ENCODE measurements at regions not wholly inside any gene's neighbourhood (a gene's known extent, or its start where the extent isn't known, plus 50 kb on each side); places are given as distances from the start of the nearest gene placed in this dataset.
"Not testable (repeated sequence)": the region's sequence is repeated elsewhere in the genome, so short reads cannot be mapped to it uniquely, and the experiment has no call there.

DNA sequence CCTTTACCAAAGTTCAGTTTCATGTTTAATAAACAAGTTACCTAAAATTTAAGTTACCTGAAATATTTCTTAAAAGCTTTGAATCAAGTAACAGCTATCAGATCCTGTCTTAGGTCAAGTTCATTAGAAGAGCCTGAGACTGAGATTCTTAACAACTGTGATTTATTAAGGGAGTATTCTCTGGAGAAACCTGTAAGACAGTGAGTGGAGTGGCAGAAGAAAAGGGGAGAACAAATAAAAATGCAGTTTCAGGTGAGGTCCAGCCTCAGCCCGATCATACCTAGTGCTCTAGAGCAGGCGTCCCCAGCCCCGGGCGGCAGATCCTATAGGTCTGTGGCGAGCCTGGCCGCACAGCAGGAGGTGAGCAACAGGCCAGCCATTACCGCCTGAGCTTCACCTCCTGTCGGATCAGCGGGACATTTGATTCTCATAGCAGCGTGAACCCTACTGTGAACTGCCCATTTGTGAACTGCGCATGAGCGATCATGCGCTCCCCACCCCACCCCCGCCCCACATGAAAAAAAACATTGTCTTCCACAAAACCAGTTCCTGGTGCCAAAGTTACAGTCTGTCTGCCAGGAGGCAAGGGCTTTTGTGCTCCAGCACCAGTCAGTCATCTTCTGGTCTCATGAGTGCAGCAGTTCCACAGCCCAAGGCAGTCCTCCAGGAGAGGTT, 59.2 kb upstream of the ADGRB3 start:
- no peak for DNase-seq (ENCODE audit: low spot score)

DNA sequence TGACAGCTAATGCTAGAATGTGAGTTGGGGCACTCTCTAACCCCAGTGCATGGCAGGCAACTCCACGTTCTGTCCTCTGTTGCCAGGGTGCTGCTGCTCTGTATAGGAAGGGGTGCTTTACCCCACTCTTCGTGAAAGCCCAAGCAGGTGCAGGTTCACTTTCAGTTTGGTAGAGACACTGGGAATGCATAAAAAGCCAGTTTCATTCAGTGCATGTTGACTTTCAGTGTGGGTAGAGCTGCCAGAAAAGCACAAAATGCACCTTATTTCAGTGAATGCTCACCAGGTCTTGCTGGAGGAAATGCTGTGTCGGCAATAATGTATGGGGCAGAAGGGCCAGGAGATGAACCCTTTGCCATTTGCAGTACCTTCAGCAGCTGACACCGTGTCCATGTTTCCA, 62.1 kb upstream of the ADGRB3 start:
- no peak for DNase-seq (ENCODE audit: low spot score)

DNA sequence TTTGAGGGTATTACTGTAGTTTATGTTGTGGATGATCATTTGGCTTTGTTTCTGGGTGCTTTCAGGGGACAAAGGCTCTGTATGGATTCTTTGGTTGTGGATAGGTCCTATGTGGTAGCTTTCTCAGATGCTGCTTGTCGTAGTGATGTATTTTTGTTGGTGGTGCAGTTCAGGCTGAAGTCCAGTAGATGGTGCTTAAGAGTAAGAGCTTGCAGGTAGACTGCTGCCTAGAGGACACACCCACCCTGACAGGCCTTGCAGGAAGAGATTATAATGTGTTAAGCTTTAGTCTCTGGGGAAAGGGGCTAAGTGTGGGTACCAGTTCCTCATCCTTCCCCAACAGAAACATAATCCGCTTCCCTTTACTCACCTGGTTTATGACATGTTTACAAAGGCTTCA, 62.6 kb upstream of the ADGRB3 start:
- peak; percentile 41 for DNase-seq (ENCODE audit: low spot score)

DNA sequence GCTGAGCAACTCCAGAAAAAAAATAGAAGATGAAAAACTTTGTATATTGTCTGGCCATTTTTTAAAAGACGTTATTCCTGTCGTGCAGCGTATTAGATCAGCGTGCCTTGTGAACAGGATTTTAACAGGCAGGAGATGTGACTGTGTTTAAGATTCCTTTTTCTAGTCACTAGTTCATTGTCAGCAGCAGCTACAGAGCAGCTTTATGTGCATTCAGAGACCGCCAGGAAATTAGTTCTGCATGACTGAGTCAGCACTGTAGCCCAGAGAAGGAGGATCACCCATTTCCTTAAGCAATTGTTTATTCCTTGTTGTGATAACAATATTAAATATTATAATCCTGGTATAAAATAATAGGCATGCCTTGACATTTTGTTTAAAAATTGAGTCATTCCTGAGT, 75.4 kb upstream of the ADGRB3 start:
- DNase-seq (ENCODE audit: low spot score): no peak

DNA sequence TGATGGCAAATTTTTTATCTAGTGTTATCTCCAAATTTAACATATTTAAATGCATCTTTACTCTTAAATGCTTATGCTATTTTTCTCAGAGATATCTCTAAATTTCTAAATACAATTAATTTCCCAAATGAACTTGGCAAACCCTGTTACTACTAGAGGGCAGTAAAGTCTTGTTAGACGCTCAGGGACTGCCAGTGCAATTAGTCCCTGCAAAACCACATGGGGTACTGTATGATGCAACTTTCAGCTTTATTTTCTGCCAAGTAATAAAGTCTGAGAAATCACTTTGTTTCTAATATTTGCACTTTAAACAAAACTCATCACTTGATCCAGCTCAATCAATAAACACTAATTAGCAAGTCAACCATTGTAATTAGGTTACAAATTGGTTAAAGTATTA, 76.0 kb upstream of the ADGRB3 start:
- DNase-seq (ENCODE audit: low spot score): no peak

DNA sequence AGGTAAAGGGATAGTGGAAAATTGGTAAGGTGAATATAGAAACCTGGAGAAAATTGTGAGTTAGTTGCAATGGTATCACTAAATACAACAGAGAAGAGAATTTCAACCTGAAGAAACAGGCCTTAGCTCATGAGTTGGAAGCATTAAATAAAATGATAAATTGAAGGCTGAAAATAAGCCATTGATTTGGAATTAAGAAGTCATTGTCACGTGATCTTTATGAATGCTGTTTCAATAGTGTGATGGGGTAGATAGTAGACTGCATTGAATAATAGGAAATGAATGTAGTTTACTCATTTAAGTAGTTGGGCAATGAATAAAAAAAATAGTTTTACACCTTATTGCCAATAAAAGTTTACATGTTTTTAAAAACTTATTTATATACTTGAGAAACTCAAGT, 88.5 kb upstream of the ADGRB3 start:
- no peak for DNase-seq (ENCODE audit: low spot score)

DNA sequence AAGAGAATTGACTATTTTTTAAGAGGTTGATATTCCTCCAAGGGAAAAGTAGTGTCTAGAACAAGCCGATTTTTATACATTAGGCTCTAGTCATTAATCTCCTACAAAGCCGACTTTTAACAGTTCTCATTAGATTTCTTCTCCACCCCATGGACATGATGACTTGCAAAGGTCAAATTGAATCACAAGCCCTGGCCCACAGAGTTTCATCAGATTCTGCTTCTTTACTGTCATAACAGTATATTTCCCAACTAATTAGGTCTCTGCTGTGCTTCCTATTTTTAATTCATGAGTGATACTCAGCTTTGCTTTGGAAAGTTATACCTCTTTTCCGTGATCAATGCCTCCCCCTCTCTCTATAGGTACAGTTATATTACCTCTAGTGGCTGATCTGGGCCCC, 90.6 kb upstream of the ADGRB3 start:
- DNase-seq (ENCODE audit: low spot score): no peak

DNA sequence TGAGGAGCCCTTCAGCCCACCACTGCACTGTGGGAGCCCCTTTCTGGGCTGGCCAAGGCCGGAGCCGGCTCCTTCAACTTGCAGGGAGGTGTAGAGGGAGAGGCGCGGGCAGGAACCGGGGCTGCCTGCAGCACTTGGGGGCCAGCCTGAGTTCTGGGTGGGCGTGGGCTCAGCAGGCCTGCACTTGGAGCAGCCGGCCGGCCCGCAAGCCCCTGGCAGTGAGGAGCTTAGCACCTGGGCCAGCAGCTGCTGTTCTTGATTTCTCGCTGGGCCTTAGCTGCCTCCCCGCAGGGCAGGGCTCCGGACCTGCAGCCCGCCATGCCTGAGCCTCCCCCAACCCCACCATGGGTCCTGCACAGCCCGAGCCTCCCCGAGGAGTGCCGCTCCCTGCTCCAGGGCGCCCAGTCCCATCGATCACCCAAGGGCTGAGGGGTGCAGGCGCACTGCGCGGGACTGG, 101.7 kb upstream of the ADGRB3 start:
- no peak for DNase-seq (ENCODE audit: low spot score)

DNA sequence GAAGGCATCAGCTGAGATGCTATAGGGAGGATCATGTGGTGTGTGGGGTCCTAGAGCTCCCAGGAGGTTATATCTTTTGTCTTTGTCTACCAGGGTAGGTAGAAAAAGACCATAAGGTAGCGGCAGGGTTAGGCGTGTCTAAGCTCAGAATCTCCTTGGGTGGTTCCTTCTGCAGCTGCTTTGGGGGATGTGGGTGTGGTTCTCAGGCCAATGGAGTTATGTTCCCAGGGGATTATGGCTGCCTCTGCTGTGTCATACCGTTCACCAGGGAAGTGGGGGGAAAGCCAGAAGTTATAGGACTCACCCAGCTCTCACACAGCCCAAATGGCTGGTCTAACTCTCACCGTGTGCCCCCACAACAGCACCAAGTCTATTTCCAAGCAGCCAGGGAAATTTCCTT, 107.4 kb upstream of the ADGRB3 start:
- no peak for DNase-seq (ENCODE audit: low spot score)

DNA sequence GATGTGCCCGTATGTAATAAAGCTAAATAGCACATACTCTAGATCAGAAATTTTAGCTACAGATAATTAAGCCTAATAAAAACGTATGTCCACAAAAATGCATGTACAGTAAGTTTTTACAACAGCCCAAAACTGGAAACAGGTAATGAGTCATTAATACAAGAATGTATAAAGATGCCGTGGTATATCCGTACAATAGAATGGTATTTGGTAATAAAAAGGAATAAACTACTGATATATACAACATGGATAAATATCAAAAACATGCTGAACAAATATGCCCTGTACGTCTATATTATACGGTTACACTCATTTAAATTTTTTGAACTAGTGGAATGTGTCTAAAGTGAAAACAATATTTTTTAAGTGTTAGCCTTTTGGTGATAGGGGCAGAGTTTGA, 128.2 kb upstream of the ADGRB3 start:
- DNase-seq (ENCODE audit: low spot score): no peak

DNA sequence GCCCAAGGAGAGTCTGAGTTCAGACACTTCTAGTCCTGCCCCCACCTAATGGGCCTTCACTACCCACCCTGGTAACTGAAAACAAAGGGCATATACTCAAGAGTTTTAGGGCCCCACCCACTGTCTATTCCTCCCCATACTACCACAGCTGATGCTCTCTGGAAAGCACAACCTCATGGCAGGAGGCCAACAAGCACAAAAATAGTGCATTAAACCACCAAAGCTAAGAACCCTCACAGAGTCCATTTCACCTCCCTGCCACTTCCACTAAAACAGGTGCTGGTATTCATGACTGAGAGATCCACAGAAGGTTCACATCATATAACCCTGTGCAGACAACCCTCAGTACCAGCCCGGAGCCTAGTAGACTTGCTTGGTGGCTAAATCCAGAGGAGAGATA, 132.1 kb upstream of the ADGRB3 start:
- no peak for DNase-seq (ENCODE audit: low spot score)

DNA sequence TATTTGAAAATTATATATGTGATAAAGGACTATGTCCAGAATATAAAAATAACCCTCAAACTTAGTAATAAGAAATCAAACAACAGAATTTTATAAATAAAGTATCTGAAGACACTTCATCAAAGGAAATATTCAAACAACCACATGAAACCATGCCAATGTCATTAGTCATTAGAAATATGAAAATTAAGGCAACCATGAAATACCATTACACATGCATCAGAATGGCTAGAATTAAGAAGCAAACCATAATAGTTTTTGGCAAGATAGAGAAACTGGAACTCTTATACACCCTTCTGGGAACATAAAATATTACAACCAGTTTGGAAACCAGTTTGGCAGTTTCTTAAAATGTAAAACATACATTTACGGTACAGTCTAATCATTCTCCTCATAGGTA, 137.2 kb upstream of the ADGRB3 start:
- DNase-seq (ENCODE audit: low spot score): no peak

DNA sequence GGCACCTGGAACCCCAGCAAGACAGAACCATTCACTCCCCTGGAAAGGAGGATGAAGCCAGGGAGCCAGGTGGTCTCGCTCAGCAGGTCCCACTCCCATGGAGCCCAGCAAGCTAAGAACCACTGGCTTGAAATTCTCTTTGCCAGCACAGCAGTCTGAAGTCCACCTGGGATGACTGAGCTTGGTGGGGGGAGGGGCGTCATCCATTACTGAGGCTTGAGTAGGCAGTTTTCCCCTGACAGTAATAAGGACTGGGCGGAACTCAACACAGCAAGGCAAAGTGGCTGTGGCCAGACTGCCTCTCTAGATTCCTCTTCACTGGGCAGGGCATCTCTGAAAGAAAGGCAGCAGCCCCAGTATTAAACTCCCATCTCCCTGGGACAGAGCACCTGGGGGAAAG, 140.2 kb upstream of the ADGRB3 start:
- not testable (repeated sequence) for DNase-seq (ENCODE audit: low spot score)

DNA sequence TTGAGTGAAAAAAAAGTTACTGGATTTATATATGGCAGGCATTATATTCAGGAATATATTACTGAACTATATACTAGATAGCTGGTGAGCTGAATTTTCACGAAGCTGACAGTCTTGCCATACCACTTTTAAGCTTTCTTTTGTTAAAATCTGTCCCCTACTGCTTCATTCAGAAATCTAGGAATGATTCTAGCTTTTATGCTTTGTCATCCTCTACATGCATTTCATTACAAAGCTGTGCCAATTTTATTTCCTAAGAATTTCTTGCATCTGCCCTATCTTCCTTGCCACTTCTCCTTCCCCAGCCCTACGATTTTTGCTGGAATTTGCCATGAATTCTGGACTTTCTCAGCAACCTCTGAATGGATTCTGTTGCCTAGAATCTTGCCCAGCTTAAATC, 158.5 kb upstream of the ADGRB3 start:
- DNase-seq (ENCODE audit: low spot score): no peak

DNA sequence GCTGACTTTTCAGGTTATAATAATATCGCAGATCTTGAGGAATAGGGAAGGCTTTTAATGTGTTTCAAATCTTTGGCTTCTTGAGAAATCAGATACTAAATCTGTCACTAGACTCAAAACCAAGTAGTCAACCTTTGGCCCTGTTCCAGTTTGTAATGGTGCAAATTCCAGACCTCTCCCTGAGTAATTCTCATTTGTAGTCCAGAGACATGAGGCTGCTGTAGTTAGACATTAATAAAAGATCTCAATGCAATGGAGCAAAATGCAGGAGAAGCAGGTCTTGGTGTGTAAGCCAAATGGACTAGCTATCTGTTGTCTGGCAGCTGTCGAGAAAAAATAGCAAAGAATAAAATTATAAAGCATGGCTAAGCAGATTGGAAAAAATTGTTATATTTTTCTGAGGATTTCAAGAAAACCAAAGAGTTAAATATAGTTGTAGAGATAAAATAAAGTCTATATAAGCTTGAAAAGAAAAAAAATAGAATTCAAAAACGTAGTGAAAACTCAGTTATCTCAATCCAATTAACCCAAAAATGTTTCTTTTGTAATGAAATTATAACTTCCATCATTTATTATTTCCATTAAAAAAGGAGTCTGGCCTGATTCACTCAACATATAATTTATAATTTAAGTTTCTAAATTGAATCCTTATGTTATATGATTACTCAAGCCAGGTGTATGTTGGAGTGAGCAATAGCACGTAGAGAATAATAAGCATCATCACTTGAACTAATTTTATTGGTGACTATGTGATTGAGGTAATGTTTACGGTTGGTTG, 161.5 kb upstream of the ADGRB3 start:
- DNase-seq (ENCODE audit: low spot score): no peak

DNA sequence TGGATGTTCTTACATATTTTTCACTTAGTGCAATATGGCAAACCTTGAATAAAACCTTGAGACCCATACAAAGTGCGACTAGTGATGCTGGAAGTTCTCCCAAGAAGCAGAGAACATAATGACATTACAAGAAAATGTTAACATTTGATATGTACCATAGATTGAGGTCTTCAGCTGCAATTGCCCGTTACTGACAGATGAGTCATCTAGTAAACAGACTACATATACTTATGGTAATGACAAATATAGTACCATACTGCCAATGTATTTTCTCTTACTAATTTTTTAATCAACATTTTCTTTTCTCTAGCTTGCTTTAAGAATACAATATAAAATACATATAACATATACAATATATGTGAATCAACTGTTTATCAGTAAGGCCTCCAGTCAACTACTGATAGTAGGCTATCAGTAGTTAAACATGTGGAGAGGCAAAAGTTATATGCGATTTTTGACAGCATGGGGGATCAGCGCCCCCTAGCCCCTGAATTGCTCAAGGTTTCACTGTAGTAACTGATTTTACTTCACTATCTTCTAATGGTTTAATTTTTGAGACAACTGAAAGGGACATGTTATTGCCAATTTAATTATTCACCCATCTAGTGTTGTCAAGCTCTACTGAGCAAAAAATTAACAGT, 166.7 kb upstream of the ADGRB3 start:
- DNase-seq (ENCODE audit: low spot score): peak; percentile 28

DNA sequence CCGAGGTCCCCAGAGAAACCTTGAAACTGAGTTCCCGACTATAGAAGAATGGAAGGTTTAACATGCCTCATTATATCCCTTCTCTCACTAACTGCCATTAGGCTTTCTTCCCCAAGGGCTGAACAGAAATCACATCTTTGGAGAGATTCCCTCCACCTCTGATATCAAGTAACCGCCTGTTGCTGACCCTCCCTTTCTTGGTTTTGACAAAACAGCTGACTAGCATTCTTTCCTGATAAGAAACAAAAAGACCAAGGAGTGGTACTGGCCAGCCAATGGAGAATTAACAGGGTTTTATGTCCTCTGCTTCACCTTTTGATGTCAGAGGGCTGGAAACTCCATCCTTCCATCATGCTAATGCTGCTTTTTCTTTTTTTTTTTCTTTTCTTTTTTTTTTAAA, 176.6 kb upstream of the ADGRB3 start:
- no peak for DNase-seq (ENCODE audit: low spot score)

DNA sequence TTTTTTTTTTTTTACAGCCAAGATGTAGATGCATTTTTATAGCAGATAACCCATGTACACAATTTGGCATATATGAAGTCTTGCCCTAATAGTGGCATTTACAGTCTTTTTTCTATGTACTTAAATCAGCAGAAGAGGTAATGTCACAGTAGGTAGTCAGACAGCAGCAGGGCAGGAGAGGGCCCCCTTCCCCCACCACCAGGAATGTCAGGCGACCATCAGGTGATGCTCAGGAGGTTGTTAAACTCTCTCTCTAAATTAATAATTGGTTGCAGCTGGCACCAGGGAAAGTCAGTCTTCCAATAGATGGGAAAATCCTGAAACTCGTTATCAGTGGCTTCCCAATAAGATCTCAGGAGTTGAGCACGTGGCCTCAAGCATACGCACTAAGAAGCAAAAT, 188.0 kb upstream of the ADGRB3 start:
- DNase-seq (ENCODE audit: low spot score): no peak

DNA sequence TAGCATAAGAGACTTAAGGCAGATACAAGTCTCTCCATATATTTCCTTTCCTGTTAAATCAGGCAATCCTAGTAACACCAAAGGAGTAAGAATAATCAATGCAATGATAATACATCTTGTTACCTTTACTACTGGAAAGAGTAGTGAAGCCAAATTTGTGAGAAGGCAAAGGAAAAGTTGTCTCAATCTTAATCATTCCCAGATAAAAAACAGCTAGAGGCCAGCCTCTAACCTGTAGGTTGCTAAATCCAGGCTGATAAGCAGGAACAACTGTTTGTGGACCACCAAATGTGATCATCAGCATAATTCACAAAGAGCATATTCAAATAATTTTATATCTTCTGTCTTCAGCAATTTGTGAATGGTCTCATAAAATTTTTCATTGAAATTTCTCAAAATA, 189.2 kb upstream of the ADGRB3 start:
- DNase-seq (ENCODE audit: low spot score): no peak

DNA sequence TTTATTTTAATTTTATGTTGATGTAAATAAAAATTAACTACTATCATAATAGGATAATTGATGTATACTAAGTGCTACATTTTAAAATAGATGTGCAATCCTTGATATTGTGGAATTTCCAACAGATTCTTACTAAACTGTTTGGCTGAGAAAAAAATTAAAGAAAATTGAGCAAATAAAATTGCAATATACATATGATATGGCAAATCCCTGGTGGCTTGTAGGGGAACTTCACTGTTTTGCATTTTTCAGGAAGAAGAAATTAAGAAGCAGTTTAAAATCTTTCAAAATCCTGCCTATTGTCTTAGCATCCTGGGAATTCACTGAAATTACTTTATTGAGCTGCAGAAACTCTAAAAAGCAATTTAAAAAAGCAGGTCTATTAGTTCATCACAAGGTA, 191.4 kb upstream of the ADGRB3 start:
- no peak for DNase-seq (ENCODE audit: low spot score)

DNA sequence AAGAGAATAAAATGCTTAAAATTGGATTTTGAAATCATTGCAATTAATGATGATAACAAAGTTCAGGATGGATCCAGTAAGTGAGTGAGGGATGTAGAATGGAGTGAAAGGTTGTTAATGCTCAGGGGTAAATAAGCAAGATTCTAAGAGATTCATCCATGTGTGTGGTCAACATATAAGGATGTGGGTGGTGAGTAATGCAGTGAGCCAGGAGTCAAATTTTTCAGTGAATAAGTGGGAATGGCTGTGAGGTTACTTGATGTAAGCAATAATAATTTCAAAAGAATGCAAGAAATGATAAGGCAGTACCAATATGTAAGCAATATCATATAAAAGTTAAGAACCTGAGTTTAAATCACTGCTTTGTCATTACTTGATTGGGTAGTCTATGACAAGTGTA, 207.5 kb upstream of the ADGRB3 start:
- no peak for DNase-seq (ENCODE audit: low spot score)

DNA sequence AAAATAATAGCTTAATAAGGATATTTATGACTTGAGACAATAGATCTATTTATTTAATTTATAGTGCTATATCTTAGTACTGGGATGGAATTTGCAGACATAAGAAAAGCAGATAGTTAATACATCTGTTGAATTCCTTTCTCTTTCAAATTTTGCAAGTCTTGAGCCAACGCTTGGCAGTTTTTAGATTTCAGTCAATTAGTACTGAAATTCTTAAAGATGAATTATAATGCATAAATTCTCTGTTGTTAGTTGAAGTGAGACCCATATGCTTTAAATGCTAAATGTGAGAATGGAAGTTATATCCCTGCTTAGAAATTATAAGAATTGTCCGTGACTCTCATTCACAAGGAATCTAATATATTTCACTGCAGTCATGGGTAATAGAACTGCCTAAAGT, 225.1 kb upstream of the ADGRB3 start:
- DNase-seq (ENCODE audit: low spot score): no peak

DNA sequence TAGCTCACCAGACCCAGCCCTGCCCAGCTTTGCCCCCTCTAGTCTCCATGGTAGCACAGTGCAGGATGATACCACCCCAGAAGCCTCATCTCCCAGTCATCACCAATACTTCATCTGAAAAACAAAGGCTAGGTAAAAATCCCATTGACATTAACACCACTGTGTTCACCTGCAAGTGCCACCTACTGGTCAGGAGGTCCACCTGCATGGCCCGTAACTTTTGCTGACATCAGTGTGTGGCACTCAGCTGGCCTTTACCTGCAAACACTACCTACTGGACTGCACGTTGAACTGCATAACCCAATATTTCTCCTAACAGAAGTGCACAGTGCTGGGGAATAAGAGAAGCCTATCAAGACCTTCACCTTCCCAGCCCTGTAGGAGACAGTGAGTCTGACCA, 234.7 kb upstream of the ADGRB3 start:
- peak; percentile 6 for DNase-seq (ENCODE audit: low spot score)

All from HT-29 (cell line).